SK-N-SH (cell line): ENCODE measurements at regions not wholly inside any gene's neighbourhood (a gene's known extent, or its start where the extent isn't known, plus 50 kb on each side); places are given as distances from the start of the nearest gene placed in this dataset.

ENCODE experiments used
- CTCF ChIA-PET: fragments of 300-600, 350-600 bp; formaldehyde crosslinking; extraction: SDS; loops from one replicate; lab custom pipeline; 2021; lab: Yijun Ruan, JAX
- POLR2A ChIA-PET: fragments of 350-600 bp; sonication (Branson Sonifier 250); formaldehyde crosslinking; extraction: SDS; loops from one replicate; lab custom pipeline; 2020; ENCODE audit warnings: antibody characterized with exemption, inconsistent platforms; lab: Yijun Ruan, JAX
- DNase-seq: peaks from one replicate; pipeline ENCODE4 v3.0.0; 2012
- H2AFZ ChIP-seq: fragments of 200-600 bp; sonication (generic); 2 replicates; pipeline ENCODE4 v1.8.1; 2016; ENCODE audit warnings: antibody characterized with exemption, mild to moderate bottlenecking, low read depth
- H3F3A ChIP-seq: fragments of 200-600 bp; sonication (generic); replicated peaks from 2 replicates; pipeline ENCODE3; 2016; ENCODE audit warnings: antibody characterized with exemption, mild to moderate bottlenecking; ENCODE audit not compliant: insufficient read depth
- H3K27ac ChIP-seq, 2 experiments: fragments of 200-500 bp in 1 of 2; fragments of 200-600 bp in 1 of 2; sonication (Bioruptor generic) in 1 of 2; sonication (generic), shearing (Covaris generic) in 1 of 2; 2 replicates each; pipeline versions ENCODE4 v1.5.1 to v1.6.1; 2014 to 2016; ENCODE audit warnings: low read depth in 2 of 2, inconsistent platforms in 1 of 2, low read length in 1 of 2, mild to moderate bottlenecking in 1 of 2, mixed read lengths in 1 of 2
- H3K27me3 ChIP-seq: fragments of 200-600 bp; sonication (generic), shearing (Covaris generic); 2 replicates; pipeline ENCODE4 v1.6.1; 2016; ENCODE audit warnings: mixed run types; ENCODE audit not compliant: insufficient read depth
- H3K36me3 ChIP-seq, 2 experiments: fragments of 200-500 bp in 1 of 2; fragments of 200-600 bp in 1 of 2; sonication (Bioruptor generic) in 1 of 2; sonication (generic) in 1 of 2; replicated peaks in 1 of 2; 2 replicates each; pipeline versions ENCODE3 to v1.5.1; 2014 to 2016; ENCODE audit warnings: low read length in 1 of 2, mild to moderate bottlenecking in 1 of 2; ENCODE audit not compliant: insufficient read depth in 2 of 2, control insufficient read depth in 1 of 2
- H3K4me1 ChIP-seq, 2 experiments: fragments of 200-500 bp in 1 of 2; fragments of 200-600 bp in 1 of 2; sonication (Bioruptor generic) in 1 of 2; sonication (generic), shearing (Covaris generic) in 1 of 2; 2 replicates each; pipeline versions ENCODE4 v1.5.1 to v1.6.1; 2014 to 2016; ENCODE audit warnings: low read depth in 1 of 2, low read length in 1 of 2, mixed run types in 1 of 2; ENCODE audit not compliant: insufficient read depth in 2 of 2, control insufficient read depth in 1 of 2
- H3K4me2 ChIP-seq: fragments of 200-600 bp; sonication (generic), shearing (Covaris generic); 2 replicates; pipeline ENCODE4 v1.6.1; 2017; ENCODE audit warnings: mixed run types
- H3K4me3 ChIP-seq, 2 experiments: fragments of 200-500 bp in 1 of 2; fragments of 200-600 bp in 1 of 2; sonication (Bioruptor generic) in 1 of 2; sonication (generic), shearing (Covaris generic) in 1 of 2; 2 replicates each; pipeline versions ENCODE4 v1.5.1 to v1.8.1; 2014 to 2016; ENCODE audit warnings: low read depth in 2 of 2, inconsistent platforms in 1 of 2, low read length in 1 of 2, mild to moderate bottlenecking in 1 of 2, mixed read lengths in 1 of 2, moderate library complexity in 1 of 2
- H3K79me2 ChIP-seq: fragments of 200-600 bp; sonication (generic); 2 replicates; pipeline ENCODE4 v1.8.1; 2017; ENCODE audit warnings: mild to moderate bottlenecking; ENCODE audit not compliant: insufficient read depth
- H3K9ac ChIP-seq: fragments of 200-600 bp; sonication (generic); 2 replicates; pipeline ENCODE4 v1.6.1; 2017; ENCODE audit warnings: mixed run types
- H3K9me2 ChIP-seq: fragments of 200-600 bp; sonication (generic); 2 replicates; pipeline ENCODE4 v1.6.1; 2017; ENCODE audit warnings: mixed run types
- H3K9me3 ChIP-seq: fragments of 200-600 bp; sonication (generic); 2 replicates; pipeline ENCODE4 v1.6.1; 2017; ENCODE audit warnings: mixed run types, mild to moderate bottlenecking, moderate library complexity
- H4K20me1 ChIP-seq: fragments of 200-600 bp; sonication (generic); 2 replicates; pipeline ENCODE4 v1.6.1; 2017; ENCODE audit warnings: mild to moderate bottlenecking, mixed run types; ENCODE audit not compliant: insufficient read depth
- CHD2 ChIP-seq: fragments of 150-350 bp; IDR thresholded peaks from 2 replicates; pipeline ENCODE4 v1.6.1; 2018; ENCODE audit warnings: low read length; ENCODE audit not compliant: partially characterized antibody
- EZH2phosphoT487 ChIP-seq: fragments of 200-600 bp; sonication (generic); IDR thresholded peaks from 2 replicates; pipeline ENCODE4 v1.6.1; 2017; ENCODE audit warnings: low read depth, mixed run types, mild to moderate bottlenecking, antibody characterized with exemption, moderate library complexity, borderline replicate concordance
- FOSL2 ChIP-seq: IDR thresholded peaks from 2 replicates; pipeline ENCODE4 v1.4.0; 2012; ENCODE audit warnings: low read depth, mild to moderate bottlenecking, moderate library complexity, borderline replicate concordance
- GATA2 ChIP-seq: sonication (generic); formaldehyde crosslinking; IDR thresholded peaks from 2 replicates; pipeline ENCODE4 v1.5.0; 2020; ENCODE audit warnings: mild to moderate bottlenecking, missing genetic modification reagents
- JUND ChIP-seq: IDR thresholded peaks from 2 replicates; pipeline ENCODE4 v1.4.0; 2012
- MXI1 ChIP-seq: IDR thresholded peaks from 2 replicates; pipeline ENCODE4 v1.6.1; 2012; ENCODE audit warnings: mild to moderate bottlenecking, low read depth, low read length, improper control_type of control experiment
- POLR2AphosphoS5 ChIP-seq: IDR thresholded peaks from 2 replicates; pipeline ENCODE4 v1.6.1; 2012; ENCODE audit warnings: low read depth, low read length
- RXRA ChIP-seq: IDR thresholded peaks from 2 replicates; pipeline ENCODE4 v1.4.0; 2012; ENCODE audit warnings: low read depth, mild to moderate bottlenecking, borderline replicate concordance
- SIN3A ChIP-seq: IDR thresholded peaks from 2 replicates; pipeline ENCODE4 v1.6.1; 2012; ENCODE audit warnings: low read depth, mild to moderate bottlenecking, low read length, moderate library complexity, borderline replicate concordance
- TAF1 ChIP-seq: IDR thresholded peaks from 2 replicates; pipeline ENCODE4 v1.6.1; 2012; ENCODE audit warnings: low read depth, mild to moderate bottlenecking, low read length, moderate library complexity, borderline replicate concordance
- WGBS: methylation state at CpG from one replicate; pipeline ENCODE4 v1.1.6; 2017; ENCODE audit warnings: low lambda C conversion rate; 5-methylcytosine and 5-hydroxymethylcytosine counted together
- TF ChIP-seq, protein P1 (sequence below): IDR thresholded peaks from 2 replicates; pipeline ENCODE4 v1.4.0; 2012; ENCODE audit warnings: low read depth, borderline replicate concordance
- TF ChIP-seq, protein P2 (sequence below): IDR thresholded peaks from 2 replicates; pipeline ENCODE4; 2012

GRCh38 chr5:82624062-82624461 lies 345.9 kb upstream of the RPS23 start:
- TF ChIP-seq, protein P1, sequence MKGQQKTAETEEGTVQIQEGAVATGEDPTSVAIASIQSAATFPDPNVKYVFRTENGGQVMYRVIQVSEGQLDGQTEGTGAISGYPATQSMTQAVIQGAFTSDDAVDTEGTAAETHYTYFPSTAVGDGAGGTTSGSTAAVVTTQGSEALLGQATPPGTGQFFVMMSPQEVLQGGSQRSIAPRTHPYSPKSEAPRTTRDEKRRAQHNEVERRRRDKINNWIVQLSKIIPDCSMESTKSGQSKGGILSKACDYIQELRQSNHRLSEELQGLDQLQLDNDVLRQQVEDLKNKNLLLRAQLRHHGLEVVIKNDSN, result no peak
- TF ChIP-seq GATA2 (CRISPR knock-in tag) (no peak), JUND (no peak), RXRA (no peak), POLR2AphosphoS5 (no peak), SIN3A (no peak), MXI1 (no peak), CHD2 (no peak), TAF1 (no peak)
- TF ChIP-seq, protein P2, sequence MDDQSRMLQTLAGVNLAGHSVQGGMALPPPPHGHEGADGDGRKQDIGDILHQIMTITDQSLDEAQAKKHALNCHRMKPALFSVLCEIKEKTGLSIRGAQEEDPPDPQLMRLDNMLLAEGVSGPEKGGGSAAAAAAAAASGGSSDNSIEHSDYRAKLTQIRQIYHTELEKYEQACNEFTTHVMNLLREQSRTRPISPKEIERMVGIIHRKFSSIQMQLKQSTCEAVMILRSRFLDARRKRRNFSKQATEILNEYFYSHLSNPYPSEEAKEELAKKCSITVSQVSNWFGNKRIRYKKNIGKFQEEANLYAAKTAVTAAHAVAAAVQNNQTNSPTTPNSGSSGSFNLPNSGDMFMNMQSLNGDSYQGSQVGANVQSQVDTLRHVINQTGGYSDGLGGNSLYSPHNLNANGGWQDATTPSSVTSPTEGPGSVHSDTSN, result no peak
- TF ChIP-seq, all 33 proteins: peak for 0
- Histone ChIP-seq H3F3A (no peaks in the 10 kb centered on the region), H3K4me1 (no peaks in the 10 kb centered on the region), H3K9me3 (peaks cover 3% of the 10 kb centered on the region; the same call in 1 of the 2 replicates), H2AFZ (no peak overlapping the region), H3K27me3 (no peaks in the 10 kb centered on the region), H3K79me2 (no peaks in the 10 kb centered on the region), H4K20me1 (no peaks in the 10 kb centered on the region), H3K27ac (no peak overlapping the region), H3K9me2 (no peaks in the 10 kb centered on the region), H3K4me2 (no peak overlapping the region), H3K9ac (no peak overlapping the region), H3K4me3 (no peak overlapping the region), H3K36me3 (peaks cover 0 to 2% of the 10 kb centered on the region in 2 experiments)
- WGBS, result 75% methylated on average over 1 of the region's 1 CpG
- DNase-seq, result no peak
- POLR2A ChIA-PET, result no interaction called here
- CTCF ChIA-PET, result interaction anchor here (1.2 kb wide), 1 partner anchor 17 kb away, joined by 3 read pairs; no protein-coding TSS in a partner anchor

- Histone ChIP-seq H3F3A (no peaks in the 10 kb centered on the region), H3K27me3 (no peaks in the 10 kb centered on the region), H3K36me3 (no peaks in the 10 kb centered on the region), H3K79me2 (no peaks in the 10 kb centered on the region), H3K9me2 (no peaks in the 10 kb centered on the region), H3K4me2 (no peak overlapping the region), H2AFZ (no peak overlapping the region), H3K9me3 (peaks cover 5% of the 10 kb centered on the region; the same call in 1 of the 2 replicates), H4K20me1 (no peaks in the 10 kb centered on the region), H3K27ac (no peak overlapping the region), H3K4me1 (no peaks in the 10 kb centered on the region), H3K9ac (no peak overlapping the region), H3K4me3 (no peak overlapping the region)
- no peak for DNase-seq
- ChIA-PET POLR2A (no interaction called here), CTCF (interaction anchor here (1.2 kb wide), 1 partner anchor 18 kb away, joined by 3 read pairs; no protein-coding TSS in a partner anchor)
- 79% methylated on average over 6 of the region's 6 CpGs for WGBS
- TF ChIP-seq SIN3A (no peak), FOSL2 (no peak), EZH2phosphoT487 (no peak)
These were observed 344.8 kb upstream of the RPS23 start for GRCh38 chr5:82622711-82623514.
